GM12864 (cell line): ENCODE measurements at regions not wholly inside any gene's neighbourhood (a gene's known extent, or its start where the extent isn't known, plus 50 kb on each side); places are given as distances from the start of the nearest gene placed in this dataset.

Experiments
- DNase-seq: peaks from one replicate; pipeline ENCODE4 v3.0.0-alpha.2; 2011; ENCODE audit warnings: low read depth
- H3K4me3 ChIP-seq: 2 replicates; pipeline ENCODE4 v1.5.1; 2011; ENCODE audit warnings: mild to moderate bottlenecking, low read depth, low read length, control low read depth
- CTCF ChIP-seq: IDR thresholded peaks from 2 replicates; pipeline ENCODE4 v1.5.1; 2011; ENCODE audit warnings: low read depth, mild to moderate bottlenecking, moderate library complexity, low read length, control low read depth, inconsistent platforms; ENCODE audit errors: missing control alignments

GRCh38 chr2:16860627-16861026 is 195.0 kb upstream of the CYRIA start:
- no peak for TF ChIP-seq CTCF
- H3K4me3 ChIP-seq = no peak overlapping the region
- DNase-seq = no peak

GRCh38 chr2:16855183-16855582 is 189.5 kb upstream of the CYRIA start:
- TF ChIP-seq CTCF = no peak
- DNase-seq = no peak

GRCh38 chr2:16853088-16853487 is 187.5 kb upstream of the CYRIA start:
- no peak for DNase-seq
- no peak for TF ChIP-seq CTCF
- H3K4me3 ChIP-seq = no peak overlapping the region

More at GRCh38 chr2:16855183-16855582, 189.5 kb upstream of the CYRIA start:
- H3K4me3 ChIP-seq = no peak overlapping the region

- no peak overlapping the region for H3K4me3 ChIP-seq
- TF ChIP-seq CTCF = no peak
- DNase-seq = no peak
Observed at GRCh38 chr2:16852651-16853050, 187.0 kb upstream of the CYRIA start.

GRCh38 chr2:16851126-16851525 is 185.5 kb upstream of the CYRIA start:
- no peak for DNase-seq
- no peak for TF ChIP-seq CTCF
- H3K4me3 ChIP-seq = no peak overlapping the region

GRCh38 chr2:16840496-16841172 is 175.0 kb upstream of the CYRIA start:
- H3K4me3 ChIP-seq = no peak overlapping the region
- TF ChIP-seq CTCF = no peak
- no peak for DNase-seq

GRCh38 chr2:16832910-16833309 is 167.3 kb upstream of the CYRIA start:
- H3K4me3 ChIP-seq = no peak overlapping the region
- no peak for TF ChIP-seq CTCF
- DNase-seq = no peak
